Stomach (tissue), 4 donors: ENCODE measurements at regions not wholly inside any gene's neighbourhood (a gene's known extent, or its start where the extent isn't known, plus 50 kb on each side); places are given as distances from the start of the nearest gene placed in this dataset.

Experiments used
- POLR2A ChIP-seq, 4 donors: fragments of 450-650 bp; IDR thresholded peaks; one replicate each; pipeline ENCODE4 v1.6.1; 2016; ENCODE audit warnings: antibody characterized with exemption in 4 of 4, control low read depth in 2 of 4, mild to moderate bottlenecking in 1 of 4, moderate library complexity in 1 of 4
- POLR2AphosphoS5 ChIP-seq, 3 donors: sonication (generic); formaldehyde crosslinking; IDR thresholded peaks; one replicate each; pipeline ENCODE4 v1.6.1; 2016; ENCODE audit warnings: antibody characterized with exemption in 3 of 3
- TF ChIP-seq, protein P1 (sequence below), 7 experiments: fragments of 450-650 bp in 4 of 7; fragments of 200-600 bp in 3 of 7; sonication (generic) in 3 of 7; IDR thresholded peaks; one replicate each; pipeline ENCODE4 v1.5.1; 2016 to 2019; ENCODE audit warnings: antibody characterized with exemption in 7 of 7, control low read depth in 2 of 7, mild to moderate bottlenecking in 1 of 7

DNA sequence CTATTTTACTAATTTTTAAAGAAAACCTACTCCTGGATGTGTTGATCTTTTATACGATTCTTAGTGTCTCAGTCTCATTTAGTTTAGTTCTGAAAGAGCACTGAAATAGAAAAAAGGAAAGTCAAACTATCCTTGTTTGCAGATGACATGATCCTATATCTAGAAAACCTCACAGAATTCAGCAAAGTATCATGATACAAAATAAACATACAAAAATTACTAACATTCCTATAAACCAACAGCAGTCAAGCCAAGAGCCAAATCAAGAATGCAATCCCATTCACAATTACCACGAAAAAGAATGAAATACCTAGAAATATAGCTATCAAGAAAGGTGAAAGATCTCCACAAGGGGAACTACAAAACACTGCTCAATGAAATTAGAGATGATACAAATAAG, 225.8 kb upstream of the CDH18 start:
- TF ChIP-seq, protein P1, sequence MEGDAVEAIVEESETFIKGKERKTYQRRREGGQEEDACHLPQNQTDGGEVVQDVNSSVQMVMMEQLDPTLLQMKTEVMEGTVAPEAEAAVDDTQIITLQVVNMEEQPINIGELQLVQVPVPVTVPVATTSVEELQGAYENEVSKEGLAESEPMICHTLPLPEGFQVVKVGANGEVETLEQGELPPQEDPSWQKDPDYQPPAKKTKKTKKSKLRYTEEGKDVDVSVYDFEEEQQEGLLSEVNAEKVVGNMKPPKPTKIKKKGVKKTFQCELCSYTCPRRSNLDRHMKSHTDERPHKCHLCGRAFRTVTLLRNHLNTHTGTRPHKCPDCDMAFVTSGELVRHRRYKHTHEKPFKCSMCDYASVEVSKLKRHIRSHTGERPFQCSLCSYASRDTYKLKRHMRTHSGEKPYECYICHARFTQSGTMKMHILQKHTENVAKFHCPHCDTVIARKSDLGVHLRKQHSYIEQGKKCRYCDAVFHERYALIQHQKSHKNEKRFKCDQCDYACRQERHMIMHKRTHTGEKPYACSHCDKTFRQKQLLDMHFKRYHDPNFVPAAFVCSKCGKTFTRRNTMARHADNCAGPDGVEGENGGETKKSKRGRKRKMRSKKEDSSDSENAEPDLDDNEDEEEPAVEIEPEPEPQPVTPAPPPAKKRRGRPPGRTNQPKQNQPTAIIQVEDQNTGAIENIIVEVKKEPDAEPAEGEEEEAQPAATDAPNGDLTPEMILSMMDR (IDR thresholded peaks at IDR 0.05): no peak
- TF ChIP-seq POLR2AphosphoS5 (IDR thresholded peaks at IDR 0.05) (no peak), POLR2A (IDR thresholded peaks at IDR 0.05) (no peak)
